Cardiac muscle cell (in vitro differentiated cells and primary cell): ENCODE measurements at regions not wholly inside any gene's neighbourhood (a gene's known extent, or its start where the extent isn't known, plus 50 kb on each side); places are given as distances from the start of the nearest gene placed in this dataset.

Experiments used
- DNase-seq, 2 donors: peaks; one replicate each; pipeline versions ENCODE4 v3.0.0 to v3.0.0-alpha.2; 2010 to 2017; ENCODE audit warnings: low read depth in 1 of 2, low spot score in 1 of 2
- H3K27ac ChIP-seq: fragments of 200-600 bp; sonication (generic); 2 replicates; pipeline ENCODE4 v1.5.1; 2016
- H3K27me3 ChIP-seq: fragments of 200-600 bp; sonication (generic); 2 replicates; pipeline ENCODE4 v1.6.0; 2016; ENCODE audit warnings: control low read depth
- H3K36me3 ChIP-seq: fragments of 200-600 bp; sonication (generic); 2 replicates; pipeline ENCODE4 v1.5.1; 2016; ENCODE audit warnings: control low read depth
- H3K4me1 ChIP-seq: fragments of 200-600 bp; sonication (generic); 2 replicates; pipeline ENCODE4 v1.8.1; 2017; ENCODE audit warnings: low read depth, mild to moderate bottlenecking, mixed run types
- H3K4me3 ChIP-seq: fragments of 200-600 bp; sonication (generic); 2 replicates; pipeline ENCODE4 v1.5.1; 2016; ENCODE audit warnings: mild to moderate bottlenecking
- H3K9me3 ChIP-seq: fragments of 200-600 bp; sonication (generic); 2 replicates; pipeline ENCODE4 v1.5.1; 2017; ENCODE audit warnings: low read depth, mild to moderate bottlenecking, control low read depth
- CTCF ChIP-seq: IDR thresholded peaks from 2 replicates; pipeline ENCODE4 v1.5.1; 2012; ENCODE audit warnings: low read depth, mild to moderate bottlenecking, low read length

GRCh38 chr4:120175272-120175671, 108.6 kb upstream of the MAD2L1 start:
- no peak overlapping the region for H3K27ac ChIP-seq
- no peak for DNase-seq
- H3K4me3 ChIP-seq: no peak overlapping the region
- H3K36me3 ChIP-seq: no peaks in the 10 kb centered on the region
- no peak for TF ChIP-seq CTCF
- no peaks in the 10 kb centered on the region for H3K9me3 ChIP-seq
- no peaks in the 10 kb centered on the region for H3K27me3 ChIP-seq
- no peaks in the 10 kb centered on the region for H3K4me1 ChIP-seq

DNA sequence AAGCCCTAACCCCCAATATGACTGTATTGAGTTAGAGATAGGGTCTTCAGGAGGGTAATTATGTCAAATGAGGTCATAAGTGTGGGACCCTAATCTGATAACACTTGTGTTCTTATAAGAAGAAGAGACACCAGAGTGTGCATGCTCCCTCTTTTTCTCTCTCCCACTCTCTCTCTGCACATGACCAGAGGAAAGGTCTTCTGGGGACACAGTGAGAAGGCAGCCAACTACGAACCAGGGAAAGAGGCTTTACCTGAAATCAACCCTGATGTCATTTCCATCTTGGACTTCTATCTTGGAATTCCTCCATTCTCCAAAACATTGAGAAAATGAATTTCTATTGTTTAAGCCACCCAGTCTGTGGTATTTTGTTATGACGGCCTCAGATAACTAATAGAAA, 97.2 kb upstream of the MAD2L1 start:
- no peaks in the 10 kb centered on the region for H3K27me3 ChIP-seq
- no peak overlapping the region for H3K4me3 ChIP-seq
- H3K27ac ChIP-seq: no peak overlapping the region
- no peak for TF ChIP-seq CTCF
- H3K36me3 ChIP-seq: no peaks in the 10 kb centered on the region
- no peak for DNase-seq
- no peaks in the 10 kb centered on the region for H3K9me3 ChIP-seq
- H3K4me1 ChIP-seq: no peaks in the 10 kb centered on the region

DNA sequence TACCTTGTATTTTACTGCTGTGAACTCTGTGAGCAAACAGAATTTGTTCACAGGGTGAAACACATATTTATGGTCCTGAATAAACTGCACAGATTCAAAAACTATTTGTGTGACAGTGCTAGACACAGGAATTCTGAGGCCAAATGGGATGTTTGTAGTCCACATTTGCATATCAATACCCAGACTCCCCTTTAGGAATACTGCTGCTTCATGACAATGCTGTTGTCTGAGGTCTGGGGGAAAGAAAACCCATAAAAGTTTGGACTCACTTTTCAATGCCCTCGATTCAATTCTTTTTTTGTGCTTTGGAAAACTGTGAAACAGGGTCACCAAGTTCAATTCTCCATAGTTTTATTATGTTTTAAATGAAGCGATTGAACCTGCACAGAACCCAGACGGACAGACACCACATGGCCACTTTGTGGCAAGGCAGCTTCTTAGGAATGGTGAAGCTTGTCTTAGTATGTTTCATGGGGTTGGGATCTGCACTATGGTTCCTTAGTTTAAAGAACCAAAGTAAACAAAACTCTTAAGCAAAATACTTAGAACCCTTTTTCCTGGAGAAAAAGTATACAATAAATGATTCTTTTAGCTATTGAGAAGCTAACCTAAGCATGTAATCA, 92.3 kb upstream of the MAD2L1 start:
- Histone ChIP-seq H3K27me3 (no peaks in the 10 kb centered on the region), H3K9me3 (no peaks in the 10 kb centered on the region), H3K36me3 (no peaks in the 10 kb centered on the region), H3K27ac (no peak overlapping the region), H3K4me1 (no peaks in the 10 kb centered on the region), H3K4me3 (no peak overlapping the region)
- no peak for TF ChIP-seq CTCF
- no peak for DNase-seq

DNA sequence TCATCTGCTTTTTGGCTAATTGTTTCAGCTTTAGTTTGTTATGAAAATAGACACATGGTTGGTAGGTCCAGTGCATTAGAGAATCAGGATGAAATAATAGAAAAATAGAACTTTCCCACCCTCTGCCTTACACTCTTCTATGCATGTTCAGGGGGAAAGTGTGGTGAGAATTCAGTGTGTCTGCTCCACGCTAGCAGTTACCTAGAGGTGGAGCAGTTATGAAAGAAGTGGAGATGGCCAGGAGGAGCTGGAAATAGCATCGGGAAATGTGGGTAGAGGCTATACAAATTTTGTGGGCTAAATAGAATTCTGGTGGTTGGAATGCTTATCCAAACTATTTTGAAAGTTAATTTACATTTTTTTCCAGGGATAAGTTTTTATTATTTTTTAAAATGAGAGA, 91.4 kb upstream of the MAD2L1 start:
- Histone ChIP-seq H3K27me3 (no peaks in the 10 kb centered on the region), H3K27ac (no peak overlapping the region), H3K9me3 (no peaks in the 10 kb centered on the region), H3K4me3 (no peak overlapping the region), H3K4me1 (no peaks in the 10 kb centered on the region), H3K36me3 (no peaks in the 10 kb centered on the region)
- DNase-seq: peak in 1 of 2 donors; percentile 20
- no peak for TF ChIP-seq CTCF

GRCh38 chr4:120156120-120156718, 89.6 kb upstream of the MAD2L1 start:
- Histone ChIP-seq H3K4me3 (no peak overlapping the region), H3K36me3 (no peaks in the 10 kb centered on the region), H3K4me1 (no peaks in the 10 kb centered on the region), H3K27me3 (no peaks in the 10 kb centered on the region), H3K9me3 (no peaks in the 10 kb centered on the region), H3K27ac (no peak overlapping the region)
- DNase-seq: peak; percentile 71 to 86
- peak; percentile 50 for TF ChIP-seq CTCF
